Heart right ventricle (tissue), 16 donors: ENCODE measurements at regions not wholly inside any gene's neighbourhood (a gene's known extent, or its start where the extent isn't known, plus 50 kb on each side); places are given as distances from the start of the nearest gene placed in this dataset.

Experiments used
- ATAC-seq, 8 donors: fragments of 200-7000 bp; cut with Tn5 transposase; one replicate each; pipeline ENCODE4 v1.9.1; 2020; ENCODE audit warnings: mild to moderate bottlenecking in 8 of 8, moderate library complexity in 8 of 8, moderate number of reproducible peaks in 1 of 8
- DNase-seq, 2 donors: peaks; one replicate each; pipeline ENCODE4 v3.0.0-alpha.2; 2020
- H3K27ac ChIP-seq, 10 donors: fragments of 200-600 bp; sonication (generic) in 2 of 10; one replicate each; pipeline versions ENCODE4 v1.5.0 to v1.8.0; 2020 to 2022; ENCODE audit warnings: mild to moderate bottlenecking in 3 of 10
- H3K27me3 ChIP-seq, 7 donors: fragments of 200-600 bp; one replicate each; pipeline ENCODE4 v1.8.0; 2021 to 2022; ENCODE audit warnings: mild to moderate bottlenecking in 2 of 7
- H3K36me3 ChIP-seq, 9 donors: fragments of 200-600 bp; sonication (generic) in 1 of 9; one replicate each; pipeline versions ENCODE4 v1.5.0 to v1.8.0; 2020 to 2022; ENCODE audit warnings: mild to moderate bottlenecking in 2 of 9
- H3K4me1 ChIP-seq, 9 donors: fragments of 200-600 bp; sonication (generic) in 1 of 9; one replicate each; pipeline versions ENCODE4 v1.5.0 to v1.8.0; 2020 to 2022; ENCODE audit warnings: mild to moderate bottlenecking in 4 of 9
- H3K4me3 ChIP-seq, 10 donors: fragments of 200-600 bp; sonication (generic) in 2 of 10; one replicate each; pipeline versions ENCODE4 v1.5.0 to v1.8.0; 2020 to 2022; ENCODE audit warnings: mild to moderate bottlenecking in 7 of 10, moderate library complexity in 2 of 10
- H3K9me3 ChIP-seq, 11 donors: fragments of 200-600 bp in 10 of 11; sonication (generic) in 2 of 11; one replicate each; pipeline versions ENCODE4 v1.5.0 to v1.8.0; 2013 to 2022; ENCODE audit warnings: mild to moderate bottlenecking in 2 of 11, control low read depth in 1 of 11, moderate library complexity in 1 of 11
- CTCF ChIP-seq, 9 donors: fragments of 200-600 bp; sonication (generic) in 2 of 9; IDR thresholded peaks; one replicate each; pipeline versions ENCODE4 v1.5.0 to v1.8.0; 2021 to 2022; ENCODE audit warnings: antibody characterized with exemption in 9 of 9, mild to moderate bottlenecking in 5 of 9, moderate library complexity in 1 of 9
- WGBS, 2 donors: extraction: QIAGEN DNeasy Blood & Tissue Kit; methylation state at CpG; one replicate each; pipeline ENCODE4 v1.1.7; 2013; ENCODE audit warnings: inconsistent platforms in 1 of 2; 5-methylcytosine and 5-hydroxymethylcytosine counted together
- intact Hi-C, 10 donors: fragments of 100-400 bp; cut with DNase I; formaldehyde crosslinking; loops; one replicate each; pipeline versions ENCODE4 v1.11.1 to v1.14.2; 2022
- donor health status: Arrhythmogenic right ventricular cardiomyopathy.
- donor health status: ischemic (EF 13 %, LVEDD 7.1; RV severe dilation, severe dysfunction).
- donor health status: healthy with polysubstance abuse.
- donor health status: DM: no; HTN: yes; CAD: no.
- donor health status: DM: no; HTN: no; CAD: no.
- donor health status: ischemic (EF 25% LVEDD 6.9; RV normal size, moderate dysfunction).
- donor health status: ischemic (EF 25% LVEDD 5.7; RV mildly dilated, moderate dysfunction).
- donor health status: healthy.
- donor health status: DM: yes; HTN: yes; CAD: no.
- donor health status: Ischemic cardiomyopathy.
- donor health status: ischemic (EF 35%, LVEDD 5.7; RV mildly dilated, moderate dysfunction).
- donor health status: nonischemic (EF 11% LVEDD 7.7; RV severe dilation, severe dysfunction).
- donor health status: DM: yes; HTN: yes; CAD: no.
- donor health status: PGD.
- donor health status: ischemic (EF 29% LVEDD 5.4; RV normal size, mild dysfunction).
- donor health status: nonischemic (EF 23%, LVEDD 6.1; RV moderate dilation, normal function).

- Histone ChIP-seq H3K4me3 (no peak overlapping the region), H3K27ac (no peak overlapping the region), H3K36me3 (no peaks in the 10 kb centered on the region), H3K9me3 (no peaks in the 10 kb centered on the region), H3K4me1 (no peaks in the 10 kb centered on the region), H3K27me3 (no peaks in the 10 kb centered on the region)
- TF ChIP-seq CTCF (IDR thresholded peaks at IDR 0.05): no peak
- intact Hi-C loops: no loop called here
- no peak for ATAC-seq
- WGBS, 2 donors: 86 to 90% methylated on average over 2 of the region's 2 CpGs
- DNase-seq: no peak
These were observed 804.6 kb upstream of the ZWINT start for GRCh38 chr10:57165671-57166070.

GRCh38 chr10:57162231-57162630 is 801.2 kb upstream of the ZWINT start:
- intact Hi-C loops: no loop called here
- H3K27ac ChIP-seq: no peak overlapping the region
- ATAC-seq (no peak), DNase-seq (no peak)
- H3K36me3 ChIP-seq: no peaks in the 10 kb centered on the region
- no peak for TF ChIP-seq CTCF (IDR thresholded peaks at IDR 0.05)
- H3K9me3 ChIP-seq: no peaks in the 10 kb centered on the region
- H3K4me1 ChIP-seq: no peaks in the 10 kb centered on the region
- WGBS, 2 donors: 74 to 75% methylated on average over 4 of the region's 4 CpGs
- no peak overlapping the region for H3K4me3 ChIP-seq
- no peaks in the 10 kb centered on the region for H3K27me3 ChIP-seq

GRCh38 chr10:57161157-57161556 is 800.1 kb upstream of the ZWINT start:
- intact Hi-C loops: no loop called here
- Histone ChIP-seq H3K4me3 (no peak overlapping the region), H3K27me3 (no peaks in the 10 kb centered on the region), H3K9me3 (no peaks in the 10 kb centered on the region), H3K4me1 (no peaks in the 10 kb centered on the region), H3K27ac (no peak overlapping the region), H3K36me3 (no peaks in the 10 kb centered on the region)
- WGBS, 2 donors: 85 to 94% methylated on average over 1 of the region's 1 CpG
- DNase-seq (no peak), ATAC-seq (no peak)
- TF ChIP-seq CTCF (IDR thresholded peaks at IDR 0.05): no peak

- Histone ChIP-seq H3K27ac (no peak overlapping the region), H3K9me3 (peaks cover 0 to 3% (median 0%) of the 10 kb centered on the region in 11 donors), H3K27me3 (no peaks in the 10 kb centered on the region), H3K4me3 (no peak overlapping the region), H3K36me3 (no peaks in the 10 kb centered on the region), H3K4me1 (no peaks in the 10 kb centered on the region)
- intact Hi-C loops: no loop called here
- DNase-seq: no peak
- ATAC-seq: no peak
- TF ChIP-seq CTCF (IDR thresholded peaks at IDR 0.05): no peak
These were observed 784.5 kb upstream of the ZWINT start for GRCh38 chr10:57145548-57145947.
